ENCODE measurements at regions not wholly inside any gene's neighbourhood (a gene's known extent, or its start where the extent isn't known, plus 50 kb on each side); places are given as distances from the start of the nearest gene placed in this dataset. TPM values are rescaled to one million over a fixed set of nuclear protein-coding genes. Genes with fewer than 3 reads are reported as not detected.

DNA sequence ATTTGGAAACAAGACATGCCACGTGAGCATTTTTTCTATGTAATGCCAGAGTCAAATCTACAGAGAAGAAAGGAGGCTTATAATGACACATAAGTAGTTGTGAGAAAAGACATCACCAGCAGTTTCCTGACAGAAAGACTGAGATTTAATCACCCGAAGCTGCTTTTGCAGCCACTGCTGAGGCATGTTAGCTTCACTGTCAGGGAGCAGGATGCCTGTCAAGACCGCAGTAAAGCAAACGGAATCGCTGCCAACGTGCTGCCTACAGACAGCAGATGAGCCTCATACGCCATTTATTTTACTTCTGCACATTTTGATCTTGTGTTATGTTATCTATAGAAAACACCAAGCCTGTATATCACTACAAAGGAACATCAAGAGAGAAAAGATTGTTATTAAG, 68.7 kb upstream of the NDST3 start:
- no peak for DNase-seq (ENCODE audit: low read depth)
- ChIA-PET POLR2A (no interaction called here), CTCF (no interaction called here)
- Histone ChIP-seq H3K27me3 (ENCODE audit: control insufficient read depth, insufficient read depth, low read length) (no peaks in the 10 kb centered on the region), H3K36me3 (ENCODE audit: control insufficient read depth, insufficient read depth, low read length) (no peaks in the 10 kb centered on the region), H3K4me3 (ENCODE audit: low read depth, low read length) (no peak overlapping the region)
- TF ChIP-seq CTCF (IDR thresholded peaks at IDR 0.05; ENCODE audit: insufficient read depth, low read depth, low read length), result no peak

GRCh38 chr4:117968606-117969005, 65.7 kb upstream of the NDST3 start:
- ChIA-PET CTCF (no interaction called here), POLR2A (no interaction called here)
- TF ChIP-seq CTCF (IDR thresholded peaks at IDR 0.05; ENCODE audit: insufficient read depth, low read depth, low read length), result no peak
- DNase-seq (ENCODE audit: low read depth), result no peak
- Histone ChIP-seq H3K27me3 (ENCODE audit: control insufficient read depth, insufficient read depth, low read length) (no peaks in the 10 kb centered on the region), H3K4me3 (ENCODE audit: low read depth, low read length) (no peak overlapping the region), H3K36me3 (ENCODE audit: control insufficient read depth, insufficient read depth, low read length) (no peaks in the 10 kb centered on the region)

DNA sequence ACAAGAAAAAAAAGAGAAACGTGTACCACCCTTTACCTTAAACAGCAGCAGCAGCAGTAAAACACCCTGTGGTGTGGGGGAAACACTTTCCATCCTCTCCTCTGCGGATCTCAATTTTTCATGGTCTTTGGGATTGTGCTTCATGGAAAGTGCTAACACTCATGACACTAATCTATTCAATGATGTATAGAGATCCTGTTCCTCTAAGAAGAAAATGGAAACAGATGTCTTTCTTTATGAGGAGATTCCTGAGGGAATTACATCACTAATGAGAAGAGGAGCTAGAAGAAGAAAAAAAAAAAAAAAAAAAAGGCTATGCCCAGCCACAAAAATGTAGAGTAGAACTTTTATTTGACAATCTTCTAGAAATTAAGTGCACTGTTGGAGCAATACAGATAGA, 62.9 kb upstream of the NDST3 start:
- no peaks in the 10 kb centered on the region for H3K36me3 ChIP-seq (ENCODE audit: control insufficient read depth, insufficient read depth, low read length)
- no peak overlapping the region for H3K4me3 ChIP-seq (ENCODE audit: low read depth, low read length)
- ChIA-PET POLR2A (no interaction called here), CTCF (no interaction called here)
- TF ChIP-seq CTCF (IDR thresholded peaks at IDR 0.05; ENCODE audit: insufficient read depth, low read depth, low read length), result no peak
- peak; percentile 24 for DNase-seq (ENCODE audit: low read depth)
- H3K27me3 ChIP-seq (ENCODE audit: control insufficient read depth, insufficient read depth, low read length), result no peaks in the 10 kb centered on the region

DNA sequence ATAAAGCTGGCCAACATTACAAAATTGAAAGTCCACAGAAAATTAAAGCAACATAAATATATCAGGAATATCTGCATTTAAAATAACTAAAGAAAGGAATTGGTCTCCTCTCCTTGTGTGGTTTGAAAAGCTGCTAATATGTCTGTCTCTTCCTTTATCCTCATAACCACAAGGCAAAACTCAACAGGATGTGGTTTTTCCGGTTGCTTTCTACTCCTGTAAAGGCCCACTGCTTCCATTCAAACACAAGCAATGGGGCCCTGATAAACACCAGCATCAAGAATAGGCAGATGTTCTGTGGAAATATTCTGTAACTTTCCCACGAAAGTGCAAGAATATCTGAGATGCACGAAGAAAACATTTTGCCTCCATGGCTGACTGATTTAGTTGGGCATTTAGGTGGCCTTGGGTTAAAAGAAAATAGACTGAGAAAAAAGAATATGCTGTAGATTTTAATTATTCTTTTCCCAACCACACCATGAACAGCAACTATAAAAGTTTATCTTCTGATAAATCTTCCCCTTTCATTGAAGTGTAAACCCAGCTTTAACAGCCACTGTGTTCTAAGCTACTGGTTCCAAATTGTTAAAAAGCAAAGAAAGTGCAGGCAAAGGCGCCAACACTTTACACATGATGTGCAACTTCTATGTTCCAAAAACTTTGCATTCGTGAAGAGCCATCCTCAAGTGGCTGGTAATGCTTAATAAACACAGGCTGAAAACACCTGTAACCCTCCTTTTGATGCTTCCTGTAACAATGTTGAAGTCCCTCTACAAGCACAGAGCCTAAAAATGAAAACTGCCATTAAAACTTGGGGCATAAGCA, 50.5 kb upstream of the NDST3 start:
- H3K27me3 ChIP-seq (ENCODE audit: control insufficient read depth, insufficient read depth, low read length), result no peaks in the 10 kb centered on the region
- POLR2A ChIA-PET, result no interaction called here
- TF ChIP-seq CTCF (IDR thresholded peaks at IDR 0.05; ENCODE audit: insufficient read depth, low read depth, low read length), result no peak
- H3K4me3 ChIP-seq (ENCODE audit: low read depth, low read length), result no peak overlapping the region
- DNase-seq (ENCODE audit: low read depth), result no peak
- no peaks in the 10 kb centered on the region for H3K36me3 ChIP-seq (ENCODE audit: control insufficient read depth, insufficient read depth, low read length)
- CTCF ChIA-PET, result no interaction called here

DNA sequence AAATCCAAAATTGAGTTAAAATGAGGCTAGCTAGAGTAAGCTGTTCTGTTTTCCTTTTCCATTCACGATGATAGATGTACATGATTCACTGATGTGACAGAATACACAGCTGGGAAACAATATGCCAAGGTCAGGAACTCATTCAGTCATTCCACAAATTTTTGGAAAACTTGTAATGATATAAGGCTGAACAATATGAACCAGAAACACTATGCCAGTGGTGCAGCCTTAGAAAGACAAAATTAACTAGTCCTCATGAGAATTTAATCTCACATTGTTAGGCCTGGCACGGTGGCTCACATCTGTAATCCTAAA, 50.0 kb upstream of the NDST3 start:
- no peak for TF ChIP-seq CTCF (IDR thresholded peaks at IDR 0.05; ENCODE audit: insufficient read depth, low read depth, low read length)
- POLR2A ChIA-PET, result no interaction called here

More for the DNA sequence above, 50.0 kb upstream of the NDST3 start:
- CTCF ChIA-PET, result no interaction called here
- Histone ChIP-seq H3K4me3 (ENCODE audit: low read depth, low read length) (no peak overlapping the region), H3K27me3 (ENCODE audit: control insufficient read depth, insufficient read depth, low read length) (no peaks in the 10 kb centered on the region), H3K36me3 (ENCODE audit: control insufficient read depth, insufficient read depth, low read length) (no peaks in the 10 kb centered on the region)
- DNase-seq (ENCODE audit: low read depth), result no peak

Small RNA genes lying in the stretch of these regions (small RNA-seq; reads per million reads assigned to genes)
- gene AC107399.1 (ENCODE audit: insufficient read length, low read depth, low replicate concordance), result not detected

Measured in BJ (cell line).